GM23338 (cell line): ENCODE measurements at regions not wholly inside any gene's neighbourhood (a gene's known extent, or its start where the extent isn't known, plus 50 kb on each side); places are given as distances from the start of the nearest gene placed in this dataset.

Source experiments
- CREB1 ChIP-seq: fragments of 250-450 bp; sonication (Bioruptor Pico); IDR thresholded peaks from 2 replicates; pipeline ENCODE4 v1.5.0; 2020; ENCODE audit warnings: low read depth, mild to moderate bottlenecking, moderate library complexity
- CTCF ChIP-seq, 2 experiments: fragments of 200-600 bp in 1 of 2; sonication (generic) in 1 of 2; conservative IDR thresholded peaks; 2 replicates each; pipeline versions ENCODE4 v1.5.1 to v1.6.1; 2016 to 2017; ENCODE audit warnings: antibody characterized with exemption in 2 of 2, low read depth in 2 of 2, mild to moderate bottlenecking in 2 of 2, moderate library complexity in 1 of 2
- ETS1 ChIP-seq: IDR thresholded peaks from 2 replicates; pipeline ENCODE4 v1.6.1; 2016; ENCODE audit warnings: antibody characterized with exemption
- EZH2 ChIP-seq: fragments of 200-600 bp; sonication (generic); IDR thresholded peaks from one replicate; pipeline ENCODE4 v1.8.0; 2017; ENCODE audit warnings: antibody characterized with exemption, mild to moderate bottlenecking, low read depth; ENCODE audit not compliant: unreplicated experiment
- EZH2phosphoT487 ChIP-seq: fragments of 200-600 bp; sonication (generic); IDR thresholded peaks from one replicate; pipeline ENCODE4 v1.8.1; 2018; ENCODE audit warnings: antibody characterized with exemption; ENCODE audit not compliant: unreplicated experiment
- JUNB ChIP-seq: IDR thresholded peaks from one replicate; pipeline ENCODE4 v1.6.1; 2016; ENCODE audit warnings: antibody characterized with exemption; ENCODE audit not compliant: unreplicated experiment
- NANOG ChIP-seq: IDR thresholded peaks from 2 replicates; pipeline ENCODE4 v1.6.1; 2016; ENCODE audit warnings: antibody characterized with exemption, borderline replicate concordance
- POLR2AphosphoS5 ChIP-seq: IDR thresholded peaks from 2 replicates; pipeline ENCODE4 v1.6.1; 2016; ENCODE audit warnings: antibody characterized with exemption, low read depth
- REST ChIP-seq: IDR thresholded peaks from one replicate; pipeline ENCODE4 v1.6.1; 2018; ENCODE audit warnings: antibody characterized with exemption; ENCODE audit not compliant: unreplicated experiment
- STAT1 ChIP-seq: IDR thresholded peaks from one replicate; pipeline ENCODE4 v1.6.1; 2016; ENCODE audit warnings: antibody characterized with exemption; ENCODE audit not compliant: unreplicated experiment
- ZNF114 ChIP-seq: fragments of 250-450 bp; sonication (Bioruptor Pico); IDR thresholded peaks from 2 replicates; pipeline ENCODE4 v1.5.0; 2020; ENCODE audit warnings: mild to moderate bottlenecking, moderate library complexity
- ZNF331 ChIP-seq: fragments of 250-450 bp; sonication (Bioruptor Pico); IDR thresholded peaks from 2 replicates; pipeline ENCODE4 v1.5.0; 2020; ENCODE audit warnings: low read depth, mild to moderate bottlenecking, moderate library complexity
- ZNF462 ChIP-seq: fragments of 250-450 bp; sonication (Bioruptor Pico); IDR thresholded peaks from 2 replicates; pipeline ENCODE4 v1.5.0; 2020; ENCODE audit warnings: mild to moderate bottlenecking, moderate library complexity

GRCh38 chr11:8812438-8812837 lies 98.6 kb upstream of the AKIP1 start:
- TF ChIP-seq CTCF (conservative IDR thresholded peaks at IDR 0.05; ENCODE audit: low read depth in 2 of 2) (no peak), EZH2phosphoT487 (no peak), JUNB (no peak), POLR2AphosphoS5 (no peak), REST (no peak), EZH2 (no peak), ZNF114 (CRISPR knock-in tag) (no peak), CREB1 (CRISPR knock-in tag) (no peak), ETS1 (no peak), ZNF331 (CRISPR knock-in tag) (no peak), ZNF462 (CRISPR knock-in tag) (no peak), STAT1 (no peak), NANOG (no peak)
